ENCODE measurements at regions not wholly inside any gene's neighbourhood (a gene's known extent, or its start where the extent isn't known, plus 50 kb on each side); places are given as distances from the start of the nearest gene placed in this dataset.
A peak's percentile ranks its signal among the peaks of the same experiment; 100 is the strongest.

DNA sequence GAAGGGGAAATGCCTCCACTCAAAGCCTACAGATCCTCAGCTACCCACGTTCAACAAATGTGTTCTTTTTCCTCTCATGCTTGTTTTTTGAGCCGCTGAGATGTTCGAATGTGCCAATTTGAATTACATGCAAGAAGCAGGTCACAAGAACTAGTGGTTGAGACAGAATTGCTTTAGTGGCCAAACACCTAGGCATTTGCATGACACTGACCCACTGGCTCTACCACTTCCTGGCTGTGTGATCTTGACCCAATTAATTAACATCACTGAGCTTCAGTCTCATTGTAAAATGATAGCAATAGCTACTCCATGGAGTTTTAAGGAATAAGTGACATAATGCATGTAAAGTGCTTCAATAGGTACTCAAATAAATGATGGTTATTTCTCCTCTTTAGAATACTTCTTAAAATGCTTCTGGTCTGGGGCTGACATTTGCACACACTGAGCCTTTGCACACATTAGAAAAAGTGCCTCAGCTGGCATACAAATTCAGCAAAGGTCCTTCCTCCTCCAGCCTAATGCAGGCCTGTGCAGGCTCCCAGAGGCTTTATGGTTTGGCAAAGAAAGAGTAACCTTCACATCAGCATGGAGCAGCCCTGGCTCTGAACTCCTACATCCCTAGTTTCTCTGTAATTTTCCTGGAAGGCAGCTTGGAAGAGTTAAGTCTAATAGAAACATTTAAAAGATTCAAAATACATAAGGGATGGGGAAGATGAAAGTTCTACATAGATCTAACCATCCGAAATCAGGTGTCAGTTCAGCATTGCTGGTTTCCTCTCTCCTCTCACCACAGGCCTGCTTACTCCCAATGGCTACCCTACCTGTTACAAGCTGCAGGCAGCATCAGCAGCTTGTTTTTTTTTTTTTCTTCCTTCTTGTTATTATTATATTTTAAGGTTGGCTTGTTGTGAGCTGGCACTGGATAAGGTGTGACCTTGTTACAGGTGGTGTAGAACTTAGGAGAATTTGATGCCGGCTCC is 107.4 kb downstream of the TBX19 start:
- no peak for DNase-seq (ENCODE audit: low read depth in 2 of 2, low spot score in 1 of 2)

DNA sequence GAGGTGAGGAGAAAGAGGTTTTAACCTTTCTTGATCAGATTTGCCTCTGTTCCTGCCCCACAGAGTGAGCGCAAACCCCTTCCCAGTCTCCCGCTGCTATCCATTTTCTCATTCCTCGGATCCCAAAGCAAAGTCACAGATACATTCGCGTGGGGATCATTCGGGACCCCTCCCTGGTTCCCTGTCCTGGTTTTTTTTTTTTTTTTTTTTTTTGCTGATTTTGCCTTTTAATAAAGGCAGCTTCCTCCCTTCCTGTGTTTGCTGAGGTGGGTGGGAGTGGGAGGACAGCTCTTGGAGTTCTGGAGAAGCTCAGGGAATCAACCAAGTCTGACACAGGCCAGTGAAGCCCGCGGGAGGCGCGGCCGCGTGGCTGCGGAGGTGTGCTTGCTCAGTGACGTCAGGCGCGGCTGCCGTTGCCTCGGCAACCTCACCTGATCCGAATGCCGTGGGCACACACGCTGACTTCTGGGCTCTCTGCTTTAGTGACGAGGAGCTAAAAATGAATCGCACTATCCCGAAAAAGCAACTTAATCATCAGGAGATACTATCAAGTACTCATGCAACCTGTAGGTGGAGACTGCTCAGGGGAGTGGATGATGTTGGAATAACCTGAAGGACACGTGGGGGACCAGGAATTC is 106.4 kb downstream of the TBX19 start:
- DNase-seq (ENCODE audit: low read depth in 2 of 2, low spot score in 1 of 2) = peak; percentile 58 to 67

GRCh38 chr1:168386492-168386891 is 105.8 kb downstream of the TBX19 start:
- DNase-seq (ENCODE audit: low read depth in 2 of 2, low spot score in 1 of 2) = no peak

DNA sequence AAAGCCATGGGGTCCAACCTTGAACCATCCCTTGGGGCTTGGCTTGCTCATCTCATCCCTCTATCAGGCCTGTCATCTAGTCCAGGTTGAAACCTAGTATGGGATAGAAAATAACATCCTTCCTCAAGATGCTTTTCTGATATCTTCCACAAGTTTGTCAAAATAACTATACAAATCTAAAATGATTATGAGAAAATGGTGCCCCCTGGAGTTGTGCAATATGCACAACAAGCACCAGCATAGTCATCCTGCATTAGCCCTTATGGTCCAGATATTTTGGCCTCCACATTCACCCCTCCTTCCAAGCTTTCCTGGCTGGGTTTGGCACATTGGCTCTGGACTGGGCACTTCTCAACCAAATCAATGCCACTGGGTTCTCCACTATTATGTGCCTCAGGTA is 101.2 kb downstream of the TBX19 start:
- DNase-seq (ENCODE audit: low read depth in 2 of 2, low spot score in 1 of 2) = no peak

GRCh38 chr1:168380945-168381344 is 100.3 kb downstream of the TBX19 start:
- no peak for DNase-seq (ENCODE audit: low read depth in 2 of 2, low spot score in 1 of 2)

DNA sequence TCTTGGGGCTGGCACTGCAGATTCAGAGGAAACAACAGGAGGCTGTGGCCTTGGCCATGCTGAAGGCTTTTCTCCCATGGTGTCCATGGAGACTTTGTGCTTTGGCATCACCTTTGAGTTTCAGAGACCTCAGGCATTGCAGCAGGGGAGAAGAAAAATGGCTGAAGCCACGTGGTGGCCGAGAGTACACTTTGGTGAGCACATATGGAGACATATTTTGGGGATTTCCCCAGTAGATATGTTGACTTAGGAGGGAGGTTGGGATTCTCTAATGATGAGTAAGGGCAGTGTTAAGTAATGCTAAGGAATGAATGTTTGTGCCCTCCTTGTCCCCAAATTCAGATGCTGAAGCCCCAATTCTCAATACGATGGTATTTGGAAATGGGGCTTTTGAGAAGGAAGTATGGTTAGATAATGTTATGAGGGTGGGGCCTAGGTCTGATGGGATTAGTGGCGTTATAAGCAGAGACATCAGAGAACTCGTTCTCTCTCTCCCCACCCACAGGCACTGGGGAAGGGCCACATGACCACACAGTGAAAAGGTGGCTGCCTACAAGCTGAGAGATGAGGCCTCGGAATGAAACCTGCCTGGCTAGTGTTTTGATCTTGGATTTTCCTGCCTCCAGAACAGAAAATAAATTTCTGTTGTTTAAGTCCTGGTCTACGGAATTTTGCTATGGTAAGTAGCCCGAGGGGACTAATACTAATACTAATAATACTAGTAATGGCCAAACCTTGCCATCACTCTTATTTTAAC is 98.6 kb downstream of the TBX19 start:
- no peak for DNase-seq (ENCODE audit: low read depth in 2 of 2, low spot score in 1 of 2)

GRCh38 chr1:168375566-168376300 is 95.1 kb downstream of the TBX19 start:
- DNase-seq (ENCODE audit: low read depth in 2 of 2, low spot score in 1 of 2) = no peak

GRCh38 chr1:168374566-168374965 is 93.9 kb downstream of the TBX19 start:
- no peak for DNase-seq (ENCODE audit: low read depth in 2 of 2, low spot score in 1 of 2)

- DNase-seq (ENCODE audit: low read depth in 2 of 2, low spot score in 1 of 2) = no peak
Observed at GRCh38 chr1:168373869-168374268, 93.2 kb downstream of the TBX19 start.

DNA sequence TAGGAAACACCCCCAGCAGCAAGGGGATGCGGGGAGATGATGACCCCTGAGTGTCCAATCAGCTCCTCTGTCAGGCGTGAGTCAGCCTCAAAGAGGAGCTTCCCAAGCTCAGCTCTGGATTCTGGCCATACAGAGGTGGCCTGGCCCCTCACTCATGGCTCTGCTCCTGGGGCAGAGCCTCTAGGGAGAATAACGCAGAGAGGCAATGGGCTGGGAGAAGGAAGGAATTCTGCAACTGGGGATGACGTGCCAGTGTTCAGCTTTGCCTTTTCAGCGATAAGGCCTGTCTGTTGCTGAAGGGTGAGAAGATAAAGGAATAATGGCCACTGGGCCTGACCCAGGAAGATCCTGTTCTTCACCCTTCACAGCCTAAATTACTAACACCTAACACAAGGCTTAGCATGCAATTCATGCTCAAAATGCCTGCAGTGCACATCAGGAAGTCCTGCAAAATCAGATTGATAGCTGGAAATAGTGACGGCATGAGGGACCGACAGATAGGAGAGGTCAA is 92.2 kb downstream of the TBX19 start:
- no peak for DNase-seq (ENCODE audit: low read depth in 2 of 2, low spot score in 1 of 2)

- DNase-seq (ENCODE audit: low read depth in 2 of 2, low spot score in 1 of 2) = no peak
Observed at GRCh38 chr1:168372307-168372706, 91.6 kb downstream of the TBX19 start.

DNA sequence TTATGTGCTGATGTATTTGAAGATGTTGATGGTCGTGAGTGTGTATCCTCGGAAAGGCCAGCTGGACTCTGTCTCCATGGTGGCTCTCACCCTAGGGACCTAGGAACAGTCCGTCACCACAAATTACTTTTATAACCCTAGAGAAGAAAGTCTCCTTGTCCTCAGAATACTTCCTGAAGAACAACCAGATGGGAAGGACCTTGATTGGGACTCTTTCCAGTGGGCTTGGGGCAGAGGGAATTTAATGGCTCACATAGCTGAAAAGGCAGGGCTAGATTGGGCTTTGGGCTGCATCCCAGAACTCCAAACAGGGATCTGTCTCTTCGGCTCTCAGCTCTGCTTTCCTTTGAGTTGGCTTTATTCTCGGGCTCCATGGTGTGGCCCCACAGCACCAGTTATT is 90.8 kb downstream of the TBX19 start:
- no peak for DNase-seq (ENCODE audit: low read depth in 2 of 2, low spot score in 1 of 2)

DNA sequence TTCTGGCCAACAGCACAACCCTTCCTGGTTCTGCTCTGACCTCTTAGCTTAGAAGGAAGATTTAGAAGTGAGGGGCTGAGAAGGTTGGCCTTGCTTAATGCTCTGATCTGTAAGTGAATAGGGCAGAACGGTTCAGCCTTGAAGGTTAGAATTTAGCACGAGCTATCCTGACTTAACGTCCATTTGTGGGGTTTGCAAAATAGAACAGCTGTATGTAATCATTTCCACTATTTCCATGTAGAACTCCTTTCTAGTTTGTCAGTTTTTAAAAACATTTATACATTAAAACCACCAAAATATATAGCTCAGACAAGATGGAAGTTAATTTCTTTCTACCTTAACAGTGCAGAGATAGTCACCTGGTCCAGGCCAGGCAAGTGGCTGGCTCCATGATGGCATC is 89.9 kb downstream of the TBX19 start:
- no peak for DNase-seq (ENCODE audit: low read depth in 2 of 2, low spot score in 1 of 2)

DNA sequence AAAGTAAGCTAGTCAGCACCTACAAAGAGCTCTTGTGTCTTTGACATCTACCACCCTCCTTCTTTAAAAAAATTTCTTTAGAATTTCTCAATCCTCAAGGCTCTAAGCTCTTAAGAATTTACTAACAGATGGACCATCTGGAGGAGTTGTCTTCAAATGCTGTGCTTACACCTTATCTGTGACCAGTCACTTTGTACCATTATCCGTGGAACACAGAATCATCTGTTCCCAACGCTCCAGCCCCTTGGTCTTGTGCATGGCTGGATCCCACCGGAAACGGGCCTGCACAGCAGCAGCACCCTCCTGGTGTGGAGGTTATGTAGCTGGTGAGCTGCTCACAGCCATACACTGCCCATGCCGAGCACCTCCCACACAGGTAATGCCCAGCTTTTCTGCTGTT is 89.0 kb downstream of the TBX19 start:
- no peak for DNase-seq (ENCODE audit: low read depth in 2 of 2, low spot score in 1 of 2)

- no peak for DNase-seq (ENCODE audit: low read depth in 2 of 2, low spot score in 1 of 2)
Observed at GRCh38 chr1:168368131-168368530, 87.5 kb downstream of the TBX19 start.

DNA sequence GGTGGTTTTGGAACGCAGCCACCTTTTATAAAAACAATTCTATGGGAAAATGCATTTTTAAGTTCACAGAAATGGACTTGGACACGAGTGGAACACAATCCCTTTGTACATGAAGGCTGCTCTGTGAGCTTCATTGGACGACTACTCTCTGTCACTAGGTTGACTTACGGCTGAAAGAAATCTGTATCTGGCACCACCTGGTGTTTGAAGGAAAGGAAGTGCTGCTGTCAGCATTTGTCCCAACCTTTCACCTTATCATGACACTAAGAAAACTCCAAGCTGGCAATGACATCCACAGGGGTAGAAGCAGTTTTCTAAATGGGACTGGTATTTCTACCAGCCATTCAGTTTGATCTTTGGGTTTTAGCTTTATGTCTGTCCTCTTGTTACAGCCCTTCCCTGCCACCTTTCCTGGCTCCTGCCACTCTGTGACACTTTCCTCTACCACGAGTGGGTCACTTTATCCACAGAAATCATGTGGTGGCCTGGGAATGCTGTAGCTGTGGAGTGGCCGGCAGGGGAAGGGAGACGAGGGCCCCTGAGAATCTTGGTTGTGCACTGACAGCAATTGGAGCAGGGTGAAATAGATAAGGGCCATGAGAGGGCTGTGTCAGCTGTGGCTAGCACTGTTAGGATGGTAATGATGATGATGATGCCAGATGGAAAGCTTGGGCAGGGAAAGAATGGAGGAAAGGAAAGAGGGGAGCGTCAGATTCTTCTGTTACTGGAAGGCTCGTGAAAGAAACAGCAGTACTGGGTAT is 85.2 kb downstream of the TBX19 start:
- DNase-seq (ENCODE audit: low read depth in 2 of 2, low spot score in 1 of 2) = no peak
